ENCODE measurements at regions not wholly inside any gene's neighbourhood (a gene's known extent, or its start where the extent isn't known, plus 50 kb on each side); places are given as distances from the start of the nearest gene placed in this dataset.

DNA sequence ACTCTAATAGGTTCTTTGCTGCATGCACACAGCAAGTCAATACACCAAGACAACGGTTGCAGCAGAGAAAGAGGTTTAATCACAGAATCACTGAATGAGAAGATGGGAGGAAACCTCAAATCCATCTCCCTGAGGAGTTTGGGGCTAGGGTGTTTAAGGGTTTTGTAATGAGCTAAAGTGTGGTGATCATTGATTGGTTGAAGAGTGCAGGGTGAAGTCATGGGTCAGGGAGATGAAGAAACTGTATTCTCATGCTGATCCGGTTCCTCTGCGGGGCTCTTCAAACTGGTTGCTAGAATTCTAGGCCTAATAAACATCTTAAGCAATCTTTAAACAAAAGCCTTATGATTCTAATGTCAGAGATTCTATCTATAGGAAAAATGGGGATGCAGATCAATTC, 432.5 kb upstream of the FAM47C start:
- Mint-ChIP-seq H3K27me3 (no peaks in the 10 kb centered on the region), H3K4me1 (no peaks in the 10 kb centered on the region), H3K27ac (no peak overlapping the region), H3K9me3 (no peaks in the 10 kb centered on the region), H3K36me3 (ENCODE audit: low read depth) (no peaks in the 10 kb centered on the region), H3K4me3 (no peak overlapping the region)
- DNase-seq = no peak
- CTCF ChIA-PET = no interaction called here
- POLR2A ChIA-PET = no interaction called here

DNA sequence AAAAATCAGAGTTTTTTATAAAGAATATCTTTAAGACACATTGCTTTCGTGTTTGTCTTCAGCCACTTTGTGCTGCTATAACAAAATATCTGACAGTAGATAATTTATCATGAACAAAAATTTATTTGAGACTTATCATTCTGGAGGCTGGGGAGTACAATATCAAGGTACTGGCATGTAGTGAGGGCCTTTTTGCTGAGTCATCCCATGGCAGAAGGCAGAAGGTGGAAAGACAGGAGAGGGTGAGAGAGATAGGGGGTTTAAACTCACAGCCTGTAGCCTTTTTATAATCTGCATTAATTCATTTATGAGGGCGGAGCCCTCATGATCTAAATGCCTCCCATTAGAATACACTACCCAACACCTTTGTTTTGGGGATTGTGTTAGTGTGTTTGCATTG, 431.2 kb upstream of the FAM47C start:
- H3K36me3 Mint-ChIP-seq (ENCODE audit: low read depth) = no peaks in the 10 kb centered on the region
- no peak for DNase-seq

DNA sequence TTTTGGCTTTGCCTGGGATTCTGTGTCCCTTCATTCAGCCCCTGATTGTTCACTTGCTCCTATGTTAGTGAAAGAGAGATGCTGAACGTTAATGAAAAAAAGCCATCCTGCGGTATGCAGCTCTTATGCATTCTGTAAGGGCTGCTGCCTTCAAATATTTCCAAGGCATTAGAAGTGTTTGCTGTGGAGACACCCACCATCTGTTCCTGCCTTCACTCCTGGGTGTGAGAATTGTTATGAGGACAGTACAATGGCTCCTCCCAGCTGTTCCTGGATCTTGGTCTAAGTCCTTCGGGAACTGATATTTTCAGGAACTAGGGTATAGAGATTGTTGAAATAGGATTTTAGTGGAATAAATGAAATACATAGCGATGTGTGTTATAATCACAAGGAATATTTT, 427.1 kb upstream of the FAM47C start:
- CTCF ChIA-PET = no interaction called here
- H3K27me3 Mint-ChIP-seq = no peaks in the 10 kb centered on the region
- no peaks in the 10 kb centered on the region for H3K9me3 Mint-ChIP-seq
- H3K4me3 Mint-ChIP-seq = no peak overlapping the region
- POLR2A ChIA-PET = no interaction called here
- H3K27ac Mint-ChIP-seq = no peak overlapping the region
- no peaks in the 10 kb centered on the region for H3K4me1 Mint-ChIP-seq
- no peak for DNase-seq
- no peaks in the 10 kb centered on the region for H3K36me3 Mint-ChIP-seq (ENCODE audit: low read depth)

More for the DNA sequence above, 431.2 kb upstream of the FAM47C start:
- ChIA-PET CTCF (no interaction called here), POLR2A (no interaction called here)
- Mint-ChIP-seq H3K9me3 (no peaks in the 10 kb centered on the region), H3K4me3 (no peak overlapping the region), H3K27ac (no peak overlapping the region), H3K4me1 (no peaks in the 10 kb centered on the region), H3K27me3 (no peaks in the 10 kb centered on the region)

DNA sequence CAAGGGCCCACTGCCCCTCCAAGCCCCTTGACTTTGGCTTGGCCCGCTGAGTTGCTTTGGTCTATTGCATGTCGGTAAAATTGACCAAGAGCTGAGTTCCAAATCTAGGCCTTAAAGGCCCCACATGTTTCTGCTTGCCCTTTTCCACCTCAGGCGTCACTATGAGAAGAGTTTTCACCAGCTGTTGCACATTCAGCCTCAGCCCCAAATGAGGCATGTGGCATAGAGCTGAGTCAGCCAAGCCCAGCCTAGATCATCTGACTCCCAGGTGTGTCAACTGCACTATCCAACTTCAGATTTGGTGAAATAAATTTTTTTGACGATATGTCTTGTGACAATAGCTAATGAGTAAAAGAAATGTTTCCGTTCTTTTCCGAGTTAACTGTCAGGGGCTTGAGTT, 424.5 kb upstream of the FAM47C start:
- DNase-seq = no peak
- Mint-ChIP-seq H3K4me3 (no peak overlapping the region), H3K27me3 (no peaks in the 10 kb centered on the region), H3K9me3 (no peaks in the 10 kb centered on the region), H3K27ac (no peak overlapping the region), H3K4me1 (no peaks in the 10 kb centered on the region), H3K36me3 (ENCODE audit: low read depth) (no peaks in the 10 kb centered on the region)
- CTCF ChIA-PET = no interaction called here
- POLR2A ChIA-PET = no interaction called here

DNA sequence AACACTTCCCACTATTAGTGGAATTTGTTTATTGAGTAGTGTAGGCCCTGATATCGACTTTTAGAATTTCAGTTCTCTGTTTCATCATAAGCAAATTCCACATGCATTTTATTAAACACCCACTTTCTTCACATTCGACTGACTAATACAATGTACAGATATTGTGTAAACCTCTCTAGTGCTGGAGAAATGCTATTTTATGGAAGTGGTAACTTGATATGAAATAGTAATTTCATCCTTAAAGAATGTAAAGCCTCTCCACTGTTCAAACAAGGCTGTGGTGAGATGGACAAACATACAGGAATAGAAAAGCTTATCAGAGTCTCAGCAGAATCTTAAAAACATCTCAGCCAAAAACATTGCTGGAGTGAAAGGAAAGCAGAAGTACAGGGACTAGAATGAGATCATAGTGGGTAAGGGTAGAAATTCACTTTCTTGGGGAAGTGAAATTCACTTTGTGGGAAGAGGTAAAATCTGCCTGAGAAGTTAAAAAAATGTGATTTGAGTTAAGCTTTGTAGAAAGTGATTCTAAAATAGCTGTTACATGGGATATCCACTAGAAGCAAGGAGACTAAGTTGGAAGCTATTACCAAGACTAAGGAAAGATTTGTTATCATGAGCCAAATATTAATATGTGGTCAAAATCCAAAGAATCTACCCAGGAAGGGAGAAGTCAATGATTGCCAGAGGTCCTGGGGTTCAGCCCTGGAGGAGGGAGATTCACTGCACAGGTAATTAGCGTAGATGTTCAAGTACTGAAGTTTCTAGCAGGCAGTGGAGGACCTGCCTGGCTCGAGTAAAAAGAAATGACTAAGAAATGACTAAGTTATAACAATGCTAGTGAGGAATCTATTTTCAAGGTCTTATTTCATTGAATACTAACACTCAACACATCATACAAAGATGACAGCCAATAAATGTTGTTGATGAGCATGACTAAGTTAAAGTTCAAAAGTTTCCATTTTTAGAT, 398.3 kb upstream of the FAM47C start:
- Mint-ChIP-seq H3K4me3 (no peak overlapping the region), H3K27ac (no peak overlapping the region), H3K27me3 (no peaks in the 10 kb centered on the region), H3K9me3 (no peaks in the 10 kb centered on the region), H3K36me3 (ENCODE audit: low read depth) (no peaks in the 10 kb centered on the region), H3K4me1 (no peaks in the 10 kb centered on the region)
- no peak for DNase-seq
- ChIA-PET POLR2A (no interaction called here), CTCF (no interaction called here)

DNA sequence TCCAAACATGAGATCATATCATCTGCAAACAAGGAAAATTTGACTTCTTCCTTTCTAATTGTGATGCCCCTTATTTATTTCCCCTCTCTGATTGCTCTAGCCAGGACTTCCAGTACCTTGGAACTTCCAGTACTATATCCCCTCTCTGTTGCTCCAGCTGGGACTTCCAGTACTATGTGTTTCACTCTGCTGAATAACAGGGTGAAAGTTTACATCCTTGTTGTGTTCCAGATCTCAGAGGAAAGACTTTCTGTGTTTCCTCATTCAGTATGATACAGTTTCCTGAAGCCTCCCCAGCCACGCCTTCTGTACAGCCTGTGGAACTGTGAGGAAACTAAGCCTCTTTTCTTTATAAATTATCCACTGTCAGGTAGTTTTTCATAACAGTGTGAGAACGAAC, 381.3 kb upstream of the FAM47C start:
- Mint-ChIP-seq H3K27ac (no peak overlapping the region), H3K4me1 (no peaks in the 10 kb centered on the region), H3K36me3 (ENCODE audit: low read depth) (no peaks in the 10 kb centered on the region), H3K9me3 (peaks cover 3% of the 10 kb centered on the region), H3K27me3 (no peaks in the 10 kb centered on the region), H3K4me3 (no peak overlapping the region)
- ChIA-PET CTCF (no interaction called here), POLR2A (no interaction called here)
- no peak for DNase-seq

DNA sequence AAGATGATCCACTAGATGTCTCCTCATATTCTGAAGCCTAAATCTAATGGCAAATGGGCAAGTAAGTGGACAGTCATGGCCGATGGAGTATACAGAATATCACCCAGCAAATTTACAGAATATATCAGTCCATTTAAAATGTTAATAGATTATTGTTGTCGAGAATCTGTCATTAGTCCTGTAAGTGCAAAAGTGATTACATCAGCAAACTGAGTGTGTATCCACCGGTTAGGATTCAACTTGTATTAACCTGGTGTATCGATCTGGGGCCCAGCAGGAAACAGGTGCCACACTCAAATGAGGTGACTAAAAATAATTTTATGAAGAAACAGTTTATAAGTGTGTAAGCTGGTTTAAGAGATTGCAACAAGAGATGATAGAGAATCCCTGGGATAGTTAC, 367.9 kb upstream of the FAM47C start:
- no peak for DNase-seq
- CTCF ChIA-PET = no interaction called here
- Mint-ChIP-seq H3K4me1 (no peaks in the 10 kb centered on the region), H3K27me3 (no peaks in the 10 kb centered on the region), H3K36me3 (ENCODE audit: low read depth) (no peaks in the 10 kb centered on the region), H3K27ac (no peak overlapping the region), H3K4me3 (no peak overlapping the region), H3K9me3 (no peaks in the 10 kb centered on the region)
- POLR2A ChIA-PET = no interaction called here

DNA sequence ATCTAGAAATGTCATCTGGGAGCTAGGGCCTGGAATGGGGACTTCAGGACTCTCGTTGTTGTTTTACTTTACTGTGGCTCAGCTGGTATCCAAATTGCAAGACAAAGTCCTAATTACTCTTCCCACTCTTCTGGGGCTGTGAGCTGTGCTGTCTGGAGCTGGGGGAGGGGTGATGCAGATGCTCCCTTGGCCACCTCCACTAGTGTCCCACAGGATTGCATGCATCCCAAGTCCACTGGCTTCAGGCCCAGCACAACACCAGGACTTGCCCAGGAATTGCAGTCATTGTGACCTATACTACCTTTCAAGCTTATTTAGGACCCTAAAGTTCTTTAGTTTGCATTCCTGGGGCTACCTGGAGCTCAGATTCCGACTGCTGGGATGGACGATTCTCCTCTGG, 366.1 kb upstream of the FAM47C start:
- Mint-ChIP-seq H3K4me3 (no peak overlapping the region), H3K36me3 (ENCODE audit: low read depth) (no peaks in the 10 kb centered on the region), H3K4me1 (no peaks in the 10 kb centered on the region), H3K27ac (no peak overlapping the region), H3K27me3 (no peaks in the 10 kb centered on the region), H3K9me3 (no peaks in the 10 kb centered on the region)
- POLR2A ChIA-PET = no interaction called here
- DNase-seq = no peak
- CTCF ChIA-PET = no interaction called here

DNA sequence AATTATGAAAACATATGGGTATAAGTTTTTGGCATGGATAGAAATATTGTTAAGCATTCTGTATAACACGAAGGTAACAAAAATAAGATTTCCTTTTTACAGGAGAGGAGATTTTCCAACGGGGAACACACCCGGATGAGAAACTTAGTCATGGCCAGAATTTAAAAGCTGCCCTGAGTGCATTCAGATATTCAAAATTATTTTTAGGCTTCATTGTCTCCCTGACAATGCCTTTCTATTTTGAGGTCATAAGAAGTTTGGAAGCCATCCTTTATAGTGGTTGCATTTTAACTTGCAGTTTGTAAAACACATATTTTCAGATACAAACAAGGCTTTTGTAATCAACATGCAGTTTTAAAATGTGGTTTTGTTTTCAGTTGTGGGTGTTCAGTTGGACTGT, 357.5 kb upstream of the FAM47C start:
- Mint-ChIP-seq H3K36me3 (ENCODE audit: low read depth) (no peaks in the 10 kb centered on the region), H3K27ac (no peak overlapping the region), H3K4me1 (no peaks in the 10 kb centered on the region), H3K4me3 (no peak overlapping the region), H3K27me3 (no peaks in the 10 kb centered on the region), H3K9me3 (no peaks in the 10 kb centered on the region)
- DNase-seq = no peak
- ChIA-PET POLR2A (no interaction called here), CTCF (no interaction called here)

DNA sequence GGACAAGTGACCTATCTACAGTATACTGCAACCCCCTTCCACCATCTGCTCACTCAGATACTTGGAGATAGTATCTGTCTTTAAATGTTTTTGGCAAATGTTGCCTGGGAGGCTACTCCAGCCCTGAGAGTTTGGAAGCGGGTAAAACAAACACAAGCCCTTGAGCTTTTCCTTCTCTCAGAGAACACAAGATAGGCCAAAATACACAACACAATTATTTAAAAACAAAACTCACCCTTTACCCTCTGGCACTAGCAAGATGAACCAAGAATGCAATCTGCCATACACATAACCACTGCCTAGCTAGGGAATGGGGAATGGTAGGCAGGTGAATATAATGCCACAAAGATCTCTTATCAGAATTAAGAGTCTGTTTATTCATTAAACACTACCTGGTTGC, 324.7 kb upstream of the FAM47C start:
- H3K27ac Mint-ChIP-seq = no peak overlapping the region
- no peaks in the 10 kb centered on the region for H3K27me3 Mint-ChIP-seq
- ChIA-PET POLR2A (no interaction called here), CTCF (no interaction called here)
- H3K4me3 Mint-ChIP-seq = no peak overlapping the region
- H3K4me1 Mint-ChIP-seq = no peaks in the 10 kb centered on the region
- no peak for DNase-seq
- H3K9me3 Mint-ChIP-seq = no peaks in the 10 kb centered on the region
- no peaks in the 10 kb centered on the region for H3K36me3 Mint-ChIP-seq (ENCODE audit: low read depth)

DNA sequence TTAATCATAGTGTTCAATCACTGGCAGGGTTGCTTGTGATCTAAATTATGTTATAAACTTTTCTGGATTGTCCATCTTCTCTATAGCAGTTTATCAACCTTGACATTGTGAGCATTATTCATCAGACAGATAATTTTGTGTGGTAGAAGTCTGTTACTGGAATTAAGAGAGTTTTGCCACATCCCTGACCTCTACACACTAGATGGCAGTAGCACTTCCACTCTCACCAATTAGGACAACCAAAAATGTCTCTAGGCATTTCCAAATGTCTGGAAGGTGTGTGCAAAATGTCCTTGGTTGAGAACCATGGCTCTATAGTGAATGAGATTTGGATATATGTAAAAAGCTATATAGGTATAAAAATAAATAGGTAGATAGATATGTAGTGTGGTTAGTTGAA, 324.1 kb upstream of the FAM47C start:
- CTCF ChIA-PET = no interaction called here

DNA sequence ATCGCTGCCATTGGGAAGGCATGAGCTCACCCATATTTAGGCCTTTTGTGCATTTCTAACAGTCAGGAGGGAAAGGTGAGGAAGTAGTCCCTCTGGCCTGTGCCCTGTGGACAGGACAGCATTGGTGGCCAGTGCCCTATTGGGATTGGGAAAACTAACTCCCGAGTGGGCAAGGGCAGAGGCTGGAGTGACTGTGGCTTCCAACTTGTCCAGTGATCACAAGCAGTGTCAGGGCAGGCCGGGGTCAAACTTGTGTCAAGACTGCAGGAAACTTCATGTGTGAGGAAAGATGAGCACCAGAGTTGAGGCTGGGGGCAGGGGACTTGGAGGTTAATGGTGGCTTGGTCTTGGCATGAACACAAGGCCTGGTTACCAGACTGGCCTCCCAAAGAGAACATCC, 286.2 kb upstream of the FAM47C start:
- Mint-ChIP-seq H3K36me3 (ENCODE audit: low read depth) (no peaks in the 10 kb centered on the region), H3K4me3 (no peak overlapping the region), H3K9me3 (peaks cover 3% of the 10 kb centered on the region), H3K27me3 (no peaks in the 10 kb centered on the region), H3K4me1 (no peaks in the 10 kb centered on the region), H3K27ac (no peak overlapping the region)
- CTCF ChIA-PET = no interaction called here
- DNase-seq = no peak
- POLR2A ChIA-PET = no interaction called here

More for the DNA sequence above, 324.1 kb upstream of the FAM47C start:
- H3K9me3 Mint-ChIP-seq = no peaks in the 10 kb centered on the region
- H3K36me3 Mint-ChIP-seq (ENCODE audit: low read depth) = no peaks in the 10 kb centered on the region
- H3K27me3 Mint-ChIP-seq = no peaks in the 10 kb centered on the region
- no peak overlapping the region for H3K27ac Mint-ChIP-seq
- no peak overlapping the region for H3K4me3 Mint-ChIP-seq
- DNase-seq = no peak
- H3K4me1 Mint-ChIP-seq = no peaks in the 10 kb centered on the region
- POLR2A ChIA-PET = no interaction called here

DNA sequence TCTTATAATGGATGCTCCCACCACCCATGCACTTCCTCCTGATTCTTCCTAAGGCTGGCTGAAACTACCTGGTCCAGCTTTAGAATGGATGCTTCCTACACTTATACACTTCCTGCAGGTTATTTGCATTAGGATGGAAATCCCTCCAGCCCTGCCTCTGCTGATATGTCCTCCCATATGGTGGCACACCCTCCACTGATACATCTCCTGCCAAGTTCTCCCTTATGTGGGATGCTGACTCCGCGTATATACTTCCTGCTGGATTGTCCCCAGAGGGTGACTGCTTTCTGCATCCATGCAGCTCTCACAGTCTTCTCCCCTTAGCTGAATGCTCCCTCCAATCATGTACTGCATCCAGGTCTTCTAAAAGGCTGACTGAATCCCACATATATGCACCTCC, 254.6 kb upstream of the FAM47C start:
- no peaks in the 10 kb centered on the region for H3K27me3 Mint-ChIP-seq
- H3K9me3 Mint-ChIP-seq = no peaks in the 10 kb centered on the region
- no peak overlapping the region for H3K27ac Mint-ChIP-seq
- H3K36me3 Mint-ChIP-seq (ENCODE audit: low read depth) = no peaks in the 10 kb centered on the region
- ChIA-PET POLR2A (no interaction called here), CTCF (no interaction called here)
- no peak overlapping the region for H3K4me3 Mint-ChIP-seq
- no peak for DNase-seq
- no peaks in the 10 kb centered on the region for H3K4me1 Mint-ChIP-seq

DNA sequence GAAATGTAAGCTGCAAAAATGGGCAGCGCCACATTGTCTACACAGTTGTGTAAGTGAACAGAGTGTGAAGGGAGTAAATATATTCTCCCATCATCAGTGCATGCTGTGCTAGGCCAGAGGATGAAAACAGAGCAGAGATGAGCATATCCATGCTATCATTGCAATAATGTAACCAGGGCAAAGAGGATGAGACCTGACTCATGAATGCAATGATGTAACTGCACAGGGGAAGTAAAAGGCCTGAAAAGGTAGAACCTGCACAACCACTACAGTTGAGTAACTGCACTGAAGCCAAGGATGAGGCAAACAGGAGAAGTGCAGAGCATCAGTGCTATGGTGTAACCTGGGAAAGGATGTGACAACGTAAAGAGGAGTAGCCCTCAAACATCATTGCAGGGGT, 220.4 kb upstream of the FAM47C start:
- H3K27me3 Mint-ChIP-seq = no peaks in the 10 kb centered on the region
- no peaks in the 10 kb centered on the region for H3K36me3 Mint-ChIP-seq (ENCODE audit: low read depth)
- no peak overlapping the region for H3K27ac Mint-ChIP-seq
- no peaks in the 10 kb centered on the region for H3K4me1 Mint-ChIP-seq
- CTCF ChIA-PET = no interaction called here
- POLR2A ChIA-PET = no interaction called here
- no peaks in the 10 kb centered on the region for H3K9me3 Mint-ChIP-seq
- no peak for DNase-seq
- H3K4me3 Mint-ChIP-seq = no peak overlapping the region
